NB4 (cell line): ENCODE measurements at regions not wholly inside any gene's neighbourhood (a gene's known extent, or its start where the extent isn't known, plus 50 kb on each side); places are given as distances from the start of the nearest gene placed in this dataset.

Experiments
- MAX ChIP-seq: IDR thresholded peaks from 2 replicates; pipeline ENCODE4 v1.6.1; 2011; ENCODE audit warnings: low read depth, low read length
- POLR2A ChIP-seq: IDR thresholded peaks from 2 replicates; pipeline ENCODE4 v1.6.1; 2011; ENCODE audit warnings: mild to moderate bottlenecking; ENCODE audit not compliant: insufficient read length; ENCODE audit errors: extremely low read depth
- TF ChIP-seq, protein P1 (sequence below): IDR thresholded peaks from one replicate; pipeline ENCODE4 v1.5.1; 2012; ENCODE audit warnings: low read depth, low read length

GRCh38 chr7:106575138-106575823 lies 85.7 kb downstream of the CCDC71L start:
- TF ChIP-seq, protein P1, sequence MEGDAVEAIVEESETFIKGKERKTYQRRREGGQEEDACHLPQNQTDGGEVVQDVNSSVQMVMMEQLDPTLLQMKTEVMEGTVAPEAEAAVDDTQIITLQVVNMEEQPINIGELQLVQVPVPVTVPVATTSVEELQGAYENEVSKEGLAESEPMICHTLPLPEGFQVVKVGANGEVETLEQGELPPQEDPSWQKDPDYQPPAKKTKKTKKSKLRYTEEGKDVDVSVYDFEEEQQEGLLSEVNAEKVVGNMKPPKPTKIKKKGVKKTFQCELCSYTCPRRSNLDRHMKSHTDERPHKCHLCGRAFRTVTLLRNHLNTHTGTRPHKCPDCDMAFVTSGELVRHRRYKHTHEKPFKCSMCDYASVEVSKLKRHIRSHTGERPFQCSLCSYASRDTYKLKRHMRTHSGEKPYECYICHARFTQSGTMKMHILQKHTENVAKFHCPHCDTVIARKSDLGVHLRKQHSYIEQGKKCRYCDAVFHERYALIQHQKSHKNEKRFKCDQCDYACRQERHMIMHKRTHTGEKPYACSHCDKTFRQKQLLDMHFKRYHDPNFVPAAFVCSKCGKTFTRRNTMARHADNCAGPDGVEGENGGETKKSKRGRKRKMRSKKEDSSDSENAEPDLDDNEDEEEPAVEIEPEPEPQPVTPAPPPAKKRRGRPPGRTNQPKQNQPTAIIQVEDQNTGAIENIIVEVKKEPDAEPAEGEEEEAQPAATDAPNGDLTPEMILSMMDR: no peak
- no peak for TF ChIP-seq POLR2A
- TF ChIP-seq MAX: no peak
